IMR-90 (cell line): ENCODE measurements at regions not wholly inside any gene's neighbourhood (a gene's known extent, or its start where the extent isn't known, plus 50 kb on each side); places are given as distances from the start of the nearest gene placed in this dataset.

ENCODE experiments used
- ATAC-seq: fragments of 200-7000 bp; cut with Tn5 transposase; 2 replicates; pipeline ENCODE4 v1.9.1; 2020; ENCODE audit warnings: low read depth, mild to moderate bottlenecking, moderate library complexity
- BruUV-seq: library from RNA; stranded (reverse); fragments of 400-500 nt; replicated peaks from 2 replicates; lab custom pipeline; 2021; lab: Mats Ljungman, UMichigan
- CTCF ChIA-PET: fragments of 300-600 bp; formaldehyde crosslinking; extraction: SDS; loops from one replicate; lab custom pipeline; 2021; ENCODE audit warnings: antibody characterized with exemption; lab: Yijun Ruan, JAX
- POLR2A ChIA-PET: fragments of 300-600 bp; sonication (Branson Sonifier 250); formaldehyde crosslinking; loops from one replicate; lab custom pipeline; 2022; ENCODE audit warnings: antibody characterized with exemption; ENCODE audit not compliant: unreplicated experiment; lab: Charles Lee
- DNase-seq: peaks from one replicate; pipeline ENCODE4 v3.0.0; 2013
- H2AFZ ChIP-seq: replicated peaks from 2 replicates; pipeline ENCODE3; 2013; ENCODE audit warnings: low read length, mild to moderate bottlenecking; ENCODE audit not compliant: poor library complexity
- H2AK5ac ChIP-seq: 2 replicates; pipeline ENCODE4 v1.6.1; 2013; ENCODE audit warnings: low read depth, low read length, inconsistent platforms
- H2AK9ac ChIP-seq: replicated peaks from 2 replicates; pipeline ENCODE3; 2013; ENCODE audit warnings: mild to moderate bottlenecking, low read depth, low read length, moderate library complexity; ENCODE audit not compliant: poor library complexity
- H2BK120ac ChIP-seq: 2 replicates; pipeline ENCODE4 v1.6.1; 2013; ENCODE audit warnings: low read depth, low read length, inconsistent platforms
- H2BK15ac ChIP-seq: 3 replicates; pipeline ENCODE4 v1.6.1; 2013; ENCODE audit warnings: low read depth, low read length, inconsistent platforms
- H2BK20ac ChIP-seq: 2 replicates; pipeline ENCODE4 v1.6.1; 2013; ENCODE audit warnings: low read depth, mild to moderate bottlenecking, inconsistent platforms, low read length, moderate library complexity
- H2BK5ac ChIP-seq: 2 replicates; pipeline ENCODE4 v1.6.1; 2013; ENCODE audit warnings: mild to moderate bottlenecking, low read depth, low read length, inconsistent platforms; ENCODE audit not compliant: poor library complexity, severe bottlenecking
- H3K14ac ChIP-seq: replicated peaks from 2 replicates; pipeline ENCODE4 v1.6.1; 2013; ENCODE audit warnings: low read depth, low read length, inconsistent platforms
- H3K18ac ChIP-seq: 2 replicates; pipeline ENCODE4 v1.6.1; 2013; ENCODE audit warnings: low read depth, low read length, control low read depth
- H3K23ac ChIP-seq: 2 replicates; pipeline ENCODE4 v1.6.1; 2013; ENCODE audit warnings: low read depth, low read length, inconsistent platforms
- H3K27ac ChIP-seq: 2 replicates; pipeline ENCODE4 v1.5.1; 2013; ENCODE audit warnings: mild to moderate bottlenecking, control low read depth, low read length; ENCODE audit not compliant: insufficient read depth
- H3K27me3 ChIP-seq: 2 replicates; pipeline ENCODE4 v1.6.1; 2013; ENCODE audit warnings: low read length; ENCODE audit not compliant: control insufficient read depth, insufficient read depth
- H3K36me3 ChIP-seq: 2 replicates; pipeline ENCODE4 v1.6.1; 2013; ENCODE audit warnings: low read length, mixed read lengths; ENCODE audit not compliant: control insufficient read depth, insufficient read depth
- H3K4ac ChIP-seq: 2 replicates; pipeline ENCODE4 v1.6.1; 2013; ENCODE audit warnings: low read depth, low read length, inconsistent platforms
- H3K4me1 ChIP-seq: 2 replicates; pipeline ENCODE4 v1.6.1; 2013; ENCODE audit warnings: low read length, mixed read lengths; ENCODE audit not compliant: control insufficient read depth, insufficient read depth
- H3K4me2 ChIP-seq: 2 replicates; pipeline ENCODE4 v1.6.1; 2013; ENCODE audit warnings: low read depth, mild to moderate bottlenecking, control low read depth, low read length, moderate library complexity
- H3K4me3 ChIP-seq: 2 replicates; pipeline ENCODE4 v1.5.1; 2013; ENCODE audit warnings: low read depth, mild to moderate bottlenecking, control low read depth, low read length, moderate library complexity; ENCODE audit not compliant: insufficient read depth
- H3K56ac ChIP-seq: 2 replicates; pipeline ENCODE4 v1.6.1; 2013; ENCODE audit warnings: low read length, inconsistent platforms; ENCODE audit not compliant: insufficient read depth; ENCODE audit errors: extremely low read depth
- H3K79me1 ChIP-seq, 2 experiments: 2 replicates each; pipeline ENCODE4 v1.6.1; 2013; ENCODE audit warnings: low read length in 2 of 2, inconsistent platforms in 1 of 2, low read depth in 1 of 2
- H3K9ac ChIP-seq: 2 replicates; pipeline ENCODE4 v1.6.1; 2013; ENCODE audit warnings: low read depth, low read length, control low read depth
- H3K9me1 ChIP-seq: 2 replicates; pipeline ENCODE4 v1.6.1; 2013; ENCODE audit warnings: low read length, inconsistent platforms; ENCODE audit not compliant: insufficient read depth
- H3K9me3 ChIP-seq: 2 replicates; pipeline ENCODE4 v1.6.1; 2013; ENCODE audit warnings: low read length; ENCODE audit not compliant: control insufficient read depth, insufficient read depth
- H4K20me1 ChIP-seq: 2 replicates; pipeline ENCODE4 v1.6.1; 2013; ENCODE audit warnings: low read length, inconsistent platforms; ENCODE audit not compliant: insufficient read depth
- H4K5ac ChIP-seq: 2 replicates; pipeline ENCODE4 v1.6.1; 2013; ENCODE audit warnings: mild to moderate bottlenecking, low read depth, low read length, control low read depth
- H4K8ac ChIP-seq, 2 experiments: 2 replicates each; pipeline ENCODE4 v1.6.1; 2013; ENCODE audit warnings: low read depth in 2 of 2, low read length in 2 of 2, control low read depth in 1 of 2, inconsistent platforms in 1 of 2
- H4K91ac ChIP-seq: 2 replicates; pipeline ENCODE4 v1.6.1; 2013; ENCODE audit warnings: low read depth, low read length, inconsistent platforms; ENCODE audit not compliant: insufficient read depth
- BHLHE40 ChIP-seq: fragments of 150-350 bp; IDR thresholded peaks from 2 replicates; pipeline ENCODE4 v1.6.1; 2016; ENCODE audit warnings: mild to moderate bottlenecking, low read depth, low read length
- CHD1 ChIP-seq: IDR thresholded peaks from 2 replicates; pipeline ENCODE4 v1.6.1; 2012; ENCODE audit warnings: low read depth, low read length, improper control_type of control experiment
- MAFK ChIP-seq: IDR thresholded peaks from 2 replicates; pipeline ENCODE4 v1.6.1; 2012; ENCODE audit warnings: low read depth, low read length, improper control_type of control experiment
- MXI1 ChIP-seq: IDR thresholded peaks from 2 replicates; pipeline ENCODE4 v1.6.1; 2012; ENCODE audit warnings: low read depth, mild to moderate bottlenecking, low read length, moderate library complexity, borderline replicate concordance
- POLR2A ChIP-seq: IDR thresholded peaks from 2 replicates; pipeline ENCODE4 v1.6.1; 2012; ENCODE audit warnings: mild to moderate bottlenecking, low read depth, low read length
- RFX5 ChIP-seq: IDR thresholded peaks from 2 replicates; pipeline ENCODE4 v1.8.0; 2012; ENCODE audit warnings: low read depth, mild to moderate bottlenecking, low read length, moderate library complexity
- WGBS, 2 experiments: methylation state at CpG; one replicate each; pipeline versions ENCODE4 v1.1.5 to v1.1.7; 2013; ENCODE audit warnings: missing lambda C conversion rate in 2 of 2; ENCODE audit not compliant: insufficient read length in 1 of 2; ENCODE audit errors: extremely low coverage in 2 of 2; 5-methylcytosine and 5-hydroxymethylcytosine counted together
- dilution Hi-C: fragments of 300-500 bp; cut with HindIII; formaldehyde crosslinking; loops from one replicate; pipeline ENCODE4 v1.14.3; 2018; ENCODE audit warnings: low sequenced_read_pairs; ENCODE audit not compliant: unreplicated experiment
- in situ Hi-C: fragments of 300-500 bp; cut with MboI; formaldehyde crosslinking; loops from 3 replicates; pipeline ENCODE4 v1.14.3; 2019; ENCODE audit warnings: low sequenced_read_pairs, inconsistent platforms, mixed read lengths
- intact Hi-C: fragments of 100-400 bp; cut with micrococcal nuclease; formaldehyde crosslinking; loops from 2 replicates; pipeline ENCODE4 v1.10.0; 2022
- TF ChIP-seq, protein P1 (sequence below): fragments of 150-350 bp; IDR thresholded peaks from 2 replicates; pipeline ENCODE4 v1.6.1; 2016; ENCODE audit warnings: low read depth, mild to moderate bottlenecking, low read length, moderate library complexity, borderline replicate concordance

DNA sequence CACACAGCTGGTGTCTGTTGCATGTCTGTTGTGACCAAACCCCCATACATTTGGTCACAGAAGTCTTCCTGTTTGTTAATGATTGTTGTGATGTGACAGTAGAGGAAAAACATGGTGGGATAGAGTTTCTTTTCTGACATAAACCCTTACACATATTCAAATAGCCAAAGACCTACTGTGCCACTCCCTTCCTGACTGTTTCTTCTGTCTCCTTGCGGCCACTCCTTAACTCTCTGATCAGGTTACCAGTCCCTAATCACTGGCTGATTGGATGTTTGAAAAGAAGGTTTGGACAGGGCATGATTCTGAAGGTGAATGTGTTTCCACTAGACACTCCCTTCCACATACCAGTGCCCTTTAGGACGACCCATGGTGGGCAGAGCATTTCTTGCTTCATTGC, 101.2 kb downstream of the SCP2D1 start:
- no peak overlapping the region for H3K4me3 ChIP-seq
- no peaks in the 10 kb centered on the region for H3K79me1 ChIP-seq
- no peaks in the 10 kb centered on the region for H3K4me1 ChIP-seq
- H2AFZ ChIP-seq, result no peak overlapping the region
- no peak overlapping the region for H2BK20ac ChIP-seq
- H2AK5ac ChIP-seq, result no peak overlapping the region
- H4K91ac ChIP-seq, result no peak overlapping the region
- H3K9me1 ChIP-seq, result no peaks in the 10 kb centered on the region
- TF ChIP-seq BHLHE40, result no peak
- TF ChIP-seq MAFK, result no peak
- no peak for TF ChIP-seq MXI1
- no peak for TF ChIP-seq RFX5
- no peak for TF ChIP-seq CHD1
- TF ChIP-seq, protein P1, sequence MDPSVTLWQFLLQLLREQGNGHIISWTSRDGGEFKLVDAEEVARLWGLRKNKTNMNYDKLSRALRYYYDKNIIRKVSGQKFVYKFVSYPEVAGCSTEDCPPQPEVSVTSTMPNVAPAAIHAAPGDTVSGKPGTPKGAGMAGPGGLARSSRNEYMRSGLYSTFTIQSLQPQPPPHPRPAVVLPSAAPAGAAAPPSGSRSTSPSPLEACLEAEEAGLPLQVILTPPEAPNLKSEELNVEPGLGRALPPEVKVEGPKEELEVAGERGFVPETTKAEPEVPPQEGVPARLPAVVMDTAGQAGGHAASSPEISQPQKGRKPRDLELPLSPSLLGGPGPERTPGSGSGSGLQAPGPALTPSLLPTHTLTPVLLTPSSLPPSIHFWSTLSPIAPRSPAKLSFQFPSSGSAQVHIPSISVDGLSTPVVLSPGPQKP, result no peak
- TF ChIP-seq POLR2A, result no peak
- no peak overlapping the region for H3K4me2 ChIP-seq
- no peaks in the 10 kb centered on the region for H3K36me3 ChIP-seq
- no peak overlapping the region for H3K27ac ChIP-seq
- in situ Hi-C loops, result no loop called here
- BruUV-seq, result no TSS peak
- H3K27me3 ChIP-seq, result no peaks in the 10 kb centered on the region
- ChIA-PET POLR2A (no interaction called here), CTCF (no interaction called here)
- intact Hi-C loops, result no loop called here
- no CpG with 5 or more reads among the region's 2 CpGs for WGBS, 2 experiments
- no peak overlapping the region for H3K4ac ChIP-seq
- H2BK15ac ChIP-seq, result no peak overlapping the region
- no peaks in the 10 kb centered on the region for H4K20me1 ChIP-seq
- no peak overlapping the region for H3K23ac ChIP-seq
- ATAC-seq (no peak), DNase-seq (no peak)
- H2BK5ac ChIP-seq, result no peak overlapping the region
- H3K9me3 ChIP-seq, result peaks cover 3% of the 10 kb centered on the region; the same call in 1 of the 2 replicates
- H3K9ac ChIP-seq, result no peak overlapping the region
- no peak overlapping the region for H3K14ac ChIP-seq
- no peak overlapping the region for H3K56ac ChIP-seq
- H4K8ac ChIP-seq, result no peak overlapping the region
- H2BK120ac ChIP-seq, result no peak overlapping the region
- dilution Hi-C loops, result no loop called here
- no peak overlapping the region for H4K5ac ChIP-seq
- no peak overlapping the region for H3K18ac ChIP-seq
- H2AK9ac ChIP-seq, result no peak overlapping the region
